Fibroblast of villous mesenchyme (primary cell): ENCODE measurements at regions not wholly inside any gene's neighbourhood (a gene's known extent, or its start where the extent isn't known, plus 50 kb on each side); places are given as distances from the start of the nearest gene placed in this dataset.
"Not testable (repeated sequence)": the region's sequence is repeated elsewhere in the genome, so short reads cannot be mapped to it uniquely, and the experiment has no call there.

Source experiments
- DNase-seq: peaks from one replicate; pipeline ENCODE4 v3.0.0-alpha.2; 2010; ENCODE audit warnings: low read depth
- H3K4me3 ChIP-seq: 2 replicates; pipeline ENCODE4 v1.5.1; 2011; ENCODE audit warnings: low read depth, mild to moderate bottlenecking, low read length
- CTCF ChIP-seq: IDR thresholded peaks from 2 replicates; pipeline ENCODE4 v1.5.1; 2012; ENCODE audit warnings: low read depth, mild to moderate bottlenecking, low read length; ENCODE audit not compliant: insufficient read depth

GRCh38 chr1:66455446-66455845, 78.5 kb upstream of the SGIP1 start:
- DNase-seq, result no peak
- no peak for TF ChIP-seq CTCF
- no peak overlapping the region for H3K4me3 ChIP-seq

- DNase-seq, result no peak
- H3K4me3 ChIP-seq, result no peak overlapping the region
- no peak for TF ChIP-seq CTCF
Measured at GRCh38 chr1:66460776-66461175, 73.2 kb upstream of the SGIP1 start.

- no peak for TF ChIP-seq CTCF
- no peak overlapping the region for H3K4me3 ChIP-seq
- no peak for DNase-seq
Measured at GRCh38 chr1:66462313-66462712, 71.6 kb upstream of the SGIP1 start.

- DNase-seq, result no peak
- no peak for TF ChIP-seq CTCF
- H3K4me3 ChIP-seq, result no peak overlapping the region
Measured at GRCh38 chr1:66464351-66464750, 69.6 kb upstream of the SGIP1 start.

GRCh38 chr1:66464802-66465201, 69.2 kb upstream of the SGIP1 start:
- H3K4me3 ChIP-seq, result no peak overlapping the region
- no peak for TF ChIP-seq CTCF
- DNase-seq, result peak; percentile 77

GRCh38 chr1:66466695-66467094, 67.3 kb upstream of the SGIP1 start:
- not testable (repeated sequence) for H3K4me3 ChIP-seq
- peak; percentile 43 for DNase-seq

- no peak for DNase-seq
- H3K4me3 ChIP-seq, result no peak overlapping the region
- TF ChIP-seq CTCF, result no peak
Measured at GRCh38 chr1:66468722-66469121, 65.2 kb upstream of the SGIP1 start.
